ENCODE measurements at regions not wholly inside any gene's neighbourhood (a gene's known extent, or its start where the extent isn't known, plus 50 kb on each side); places are given as distances from the start of the nearest gene placed in this dataset.

- TF ChIP-seq CTCF (IDR thresholded peaks at IDR 0.05) = no peak
- no peak overlapping the region for H3K27ac ChIP-seq
- DNase-seq (ENCODE audit: low spot score) = no peak
- no peak overlapping the region for H3K4me3 ChIP-seq
These were observed 163.2 kb upstream of the BLID start for GRCh38 chr11:122279194-122279593.

GRCh38 chr11:122277493-122277892, 161.5 kb upstream of the BLID start:
- no peak for DNase-seq (ENCODE audit: low spot score)
- Histone ChIP-seq H3K27ac (no peak overlapping the region), H3K4me3 (no peak overlapping the region)
- TF ChIP-seq CTCF (IDR thresholded peaks at IDR 0.05) = no peak

- no peak overlapping the region for H3K27ac ChIP-seq
- no peak for DNase-seq (ENCODE audit: low spot score)
- no peak overlapping the region for H3K4me3 ChIP-seq
- TF ChIP-seq CTCF (IDR thresholded peaks at IDR 0.05) = no peak
These were observed 160.2 kb upstream of the BLID start for GRCh38 chr11:122276221-122276620.

- no peak for DNase-seq (ENCODE audit: low spot score)
- no peak for TF ChIP-seq CTCF (IDR thresholded peaks at IDR 0.05)
- Histone ChIP-seq H3K4me3 (no peak overlapping the region), H3K27ac (no peak overlapping the region)
These were observed 159.5 kb upstream of the BLID start for GRCh38 chr11:122275508-122275907.

GRCh38 chr11:122273476-122274191, 157.6 kb upstream of the BLID start:
- Histone ChIP-seq H3K4me3 (no peak overlapping the region), H3K27ac (no peak overlapping the region)
- DNase-seq (ENCODE audit: low spot score) = no peak
- TF ChIP-seq CTCF (IDR thresholded peaks at IDR 0.05) = no peak

GRCh38 chr11:122271745-122272144, 155.7 kb upstream of the BLID start:
- TF ChIP-seq CTCF (IDR thresholded peaks at IDR 0.05) = no peak
- no peak for DNase-seq (ENCODE audit: low spot score)
- no peak overlapping the region for H3K27ac ChIP-seq
- H3K4me3 ChIP-seq = no peak overlapping the region

GRCh38 chr11:122271137-122271536, 155.1 kb upstream of the BLID start:
- no peak overlapping the region for H3K4me3 ChIP-seq
- no peak for TF ChIP-seq CTCF (IDR thresholded peaks at IDR 0.05)
- no peak overlapping the region for H3K27ac ChIP-seq
- DNase-seq (ENCODE audit: low spot score) = no peak
